ENCODE measurements at regions not wholly inside any gene's neighbourhood (a gene's known extent, or its start where the extent isn't known, plus 50 kb on each side); places are given as distances from the start of the nearest gene placed in this dataset.

GRCh38 chr7:54814401-54814800, 55.4 kb upstream of the SEC61G start:
- TF ChIP-seq CTCF (IDR thresholded peaks at IDR 0.05) (no peak), POLR2A (IDR thresholded peaks at IDR 0.05) (no peak)
